Adrenal gland (tissue), 9 donors: ENCODE measurements at regions not wholly inside any gene's neighbourhood (a gene's known extent, or its start where the extent isn't known, plus 50 kb on each side); places are given as distances from the start of the nearest gene placed in this dataset.
"Not testable (repeated sequence)": the region's sequence is repeated elsewhere in the genome, so short reads cannot be mapped to it uniquely, and the experiment has no call there.

ENCODE experiments used
- DNase-seq, 7 donors: peaks; one replicate each; pipeline ENCODE4 v3.0.0-alpha.2; 2019 to 2020
- H3K27ac ChIP-seq, 5 donors: fragments of 200-600 bp; sonication (generic) in 4 of 5; 1 replicate in 3 of 5; 2 replicates in 2 of 5; pipeline versions ENCODE4 v1.5.1 to v1.8.0; 2016 to 2020; ENCODE audit warnings: mild to moderate bottlenecking in 1 of 5
- H3K27me3 ChIP-seq: fragments of 200-600 bp; 2 replicates; pipeline ENCODE4 v1.8.0; 2021
- H3K36me3 ChIP-seq, 2 donors: fragments of 200-600 bp; replicated peaks in 1 of 2; 1 replicate in 1 of 2; 2 replicates in 1 of 2; pipeline versions ENCODE4 v1.5.1 to v1.8.0; 2018 to 2022
- H3K4me1 ChIP-seq, 2 donors: fragments of 200-600 bp; replicated peaks in 1 of 2; 1 replicate in 1 of 2; 2 replicates in 1 of 2; pipeline versions ENCODE4 v1.5.1 to v1.8.0; 2018 to 2021
- H3K4me3 ChIP-seq, 4 donors: fragments of 200-600 bp; sonication (generic) in 3 of 4; one replicate each; pipeline ENCODE4 v1.5.1; 2016 to 2018
- H3K9me3 ChIP-seq, 3 donors: fragments of 200-600 bp; sonication (generic) in 1 of 3; replicated peaks in 1 of 3; 1 replicate in 2 of 3; 2 replicates in 1 of 3; pipeline versions ENCODE4 v1.5.1 to v1.8.0; 2016 to 2021
- CTCF ChIP-seq, 6 experiments: fragments of 450-650 bp in 4 of 6; fragments of 200-600 bp in 2 of 6; sonication (generic) in 1 of 6; IDR thresholded peaks; 1 replicate in 5 of 6; 2 replicates in 1 of 6; pipeline versions ENCODE4 v1.5.1 to v1.8.0; 2016 to 2021; ENCODE audit warnings: antibody characterized with exemption in 6 of 6, mild to moderate bottlenecking in 2 of 6, moderate library complexity in 1 of 6
- POLR2A ChIP-seq, 2 donors: fragments of 450-650 bp; IDR thresholded peaks; one replicate each; pipeline ENCODE4 v1.6.1; 2017; ENCODE audit warnings: antibody characterized with exemption in 2 of 2, mild to moderate bottlenecking in 2 of 2, moderate library complexity in 1 of 2
- WGBS, 4 donors: extraction: QIAGEN DNeasy Blood & Tissue Kit in 2 of 4; methylation state at CpG; one replicate each; pipeline versions ENCODE4 v1.1.5 to v1.1.7; 2013 to 2017; 5-methylcytosine and 5-hydroxymethylcytosine counted together
- intact Hi-C, 2 donors: fragments of 100-400 bp; cut with DNase I; formaldehyde crosslinking; loops; one replicate each; pipeline versions ENCODE4 v1.14.1 to v1.15.0; 2022 to 2023
- donor health status: healthy with polysubstance abuse.
- donor health status: Bipolar disorder and iron deficiency.
- donor health status: DM: yes; HTN: yes; CAD: no.
- donor health status: DM: no; HTN: no; CAD: no.
- donor health status: DM: no; HTN: no; CAD: no.

DNA sequence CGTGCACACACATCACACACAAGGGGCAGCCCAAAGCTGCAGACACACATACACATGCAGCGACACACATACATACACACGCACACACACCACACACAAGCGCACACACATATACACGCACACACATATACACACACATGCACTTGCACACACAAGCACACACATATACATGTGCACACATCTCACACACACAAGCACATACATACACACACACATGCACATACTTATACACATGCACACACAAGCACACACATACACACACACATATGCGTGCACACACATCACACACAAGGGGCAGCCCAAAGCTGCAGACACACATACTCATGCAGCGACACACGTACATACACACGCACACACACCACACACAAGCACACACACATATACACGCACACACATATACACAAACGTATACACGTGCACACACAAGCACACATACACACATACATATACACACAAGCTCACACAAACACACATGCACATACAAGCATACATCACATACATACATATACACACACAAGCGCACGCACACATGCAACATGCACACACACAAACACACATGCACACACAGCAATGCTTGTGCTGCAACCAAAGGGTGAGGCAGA lies 178.8 kb upstream of the PFKP start:
- Histone ChIP-seq H3K4me1 (no peaks in the 10 kb centered on the region), H3K4me3 (no peak overlapping the region), H3K27me3 (no peaks in the 10 kb centered on the region), H3K36me3 (no peaks in the 10 kb centered on the region), H3K27ac (no peak overlapping the region), H3K9me3 (no peaks in the 10 kb centered on the region)
- WGBS, 4 donors = 90 to 97% (median 93%) methylated on average over 14 of the region's 14 CpGs
- no peak for TF ChIP-seq CTCF (IDR thresholded peaks at IDR 0.05)
- TF ChIP-seq POLR2A (IDR thresholded peaks at IDR 0.05) = no peak
- no peak for DNase-seq
- intact Hi-C loops = no loop called here

DNA sequence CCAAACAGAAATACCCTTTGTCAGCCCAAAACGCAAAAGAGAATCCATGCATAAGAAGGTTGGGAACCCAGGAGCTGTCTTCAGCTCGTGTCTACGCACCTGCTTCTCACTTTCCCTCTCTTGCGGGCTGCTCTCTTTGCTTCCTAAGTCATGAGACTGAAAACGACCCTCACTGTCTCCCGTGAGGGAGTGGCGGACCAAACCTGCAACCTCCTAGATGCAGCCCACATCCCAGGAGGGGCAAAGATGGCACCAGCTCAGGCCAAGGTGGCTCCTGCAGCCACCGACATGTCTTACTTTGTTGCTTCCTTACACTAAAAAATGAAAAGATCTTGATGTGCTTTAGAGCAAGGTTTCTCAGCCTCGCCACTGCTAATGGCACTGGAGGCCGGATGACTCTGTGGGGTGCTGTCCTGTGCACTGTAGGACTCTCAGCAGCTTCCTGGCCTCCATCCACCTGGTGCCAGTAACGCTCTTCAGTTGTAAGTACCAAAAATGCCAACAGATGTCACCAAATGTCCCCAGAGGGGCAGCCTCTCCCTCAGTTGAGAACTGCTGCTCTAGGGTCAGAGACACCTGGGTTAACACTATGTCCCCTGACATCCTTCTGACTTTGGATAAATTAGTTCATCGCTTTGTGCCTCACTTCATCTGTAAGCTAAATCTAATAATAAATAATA lies 179.8 kb upstream of the PFKP start:
- Histone ChIP-seq H3K9me3 (no peaks in the 10 kb centered on the region), H3K36me3 (no peaks in the 10 kb centered on the region), H3K27me3 (no peaks in the 10 kb centered on the region), H3K27ac (no peak overlapping the region), H3K4me3 (no peak overlapping the region), H3K4me1 (no peaks in the 10 kb centered on the region)
- no peak for TF ChIP-seq CTCF (IDR thresholded peaks at IDR 0.05)
- no peak for TF ChIP-seq POLR2A (IDR thresholded peaks at IDR 0.05)
- no peak for DNase-seq
- 80 to 89% (median 83%) methylated on average over 10 to 12 of the region's 12 CpGs for WGBS, 4 donors
- intact Hi-C loops = no loop called here

- no peaks in the 10 kb centered on the region for H3K4me1 ChIP-seq
- DNase-seq = no peak
- intact Hi-C loops = no loop called here
- no peaks in the 10 kb centered on the region for H3K36me3 ChIP-seq
- no peak overlapping the region for H3K4me3 ChIP-seq
- TF ChIP-seq POLR2A (IDR thresholded peaks at IDR 0.05) (no peak), CTCF (IDR thresholded peaks at IDR 0.05) (no peak)
- WGBS, 4 donors = 81 to 89% (median 86%) methylated on average over 9 to 12 of the region's 12 CpGs
- H3K27me3 ChIP-seq = no peaks in the 10 kb centered on the region
- no peaks in the 10 kb centered on the region for H3K9me3 ChIP-seq
- no peak overlapping the region for H3K27ac ChIP-seq
These were observed 180.7 kb upstream of the PFKP start for GRCh38 chr10:2886662-2887061.

GRCh38 chr10:2885288-2886278 lies 181.8 kb upstream of the PFKP start:
- Histone ChIP-seq H3K27ac (no peak overlapping the region), H3K27me3 (no peaks in the 10 kb centered on the region), H3K4me3 (no peak overlapping the region), H3K9me3 (no peaks in the 10 kb centered on the region), H3K36me3 (no peaks in the 10 kb centered on the region), H3K4me1 (no peaks in the 10 kb centered on the region)
- DNase-seq = no peak
- intact Hi-C loops = no loop called here
- WGBS, 4 donors = 75 to 84% (median 78%) methylated on average over 9 to 10 of the region's 10 CpGs
- TF ChIP-seq POLR2A (IDR thresholded peaks at IDR 0.05) (no peak), CTCF (IDR thresholded peaks at IDR 0.05) (no peak)

DNA sequence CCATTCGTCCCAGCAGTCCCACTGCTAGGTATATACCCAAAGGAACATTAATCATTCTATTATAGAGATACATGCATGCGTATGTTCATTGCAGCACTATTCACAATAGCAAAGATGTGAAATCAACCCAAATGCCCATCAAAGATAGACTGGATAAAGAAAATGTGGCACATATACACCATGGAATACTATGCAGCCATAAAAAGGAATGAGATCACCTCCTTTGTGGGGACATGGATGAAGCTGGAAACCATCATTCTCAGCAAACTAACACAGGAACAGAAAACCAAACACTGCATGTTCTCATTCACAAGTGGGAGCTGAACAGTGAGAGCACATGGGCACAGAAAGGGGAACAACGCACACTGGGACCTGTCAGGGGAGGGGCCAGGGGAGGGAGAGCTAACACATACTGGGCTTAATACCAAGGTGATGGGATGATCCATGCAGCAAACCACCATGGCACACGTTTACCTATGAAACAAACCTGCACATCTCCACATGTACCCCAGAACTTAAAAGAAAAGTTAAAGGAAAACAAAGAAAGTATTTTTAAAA lies 183.3 kb upstream of the PFKP start:
- H3K9me3 ChIP-seq, H3K36me3 ChIP-seq, intact Hi-C loops, H3K4me1 ChIP-seq, H3K27ac ChIP-seq, H3K27me3 ChIP-seq, H3K4me3 ChIP-seq, DNase-seq: not testable (repeated sequence)
- whole genome bisulfite sequencing, 4 donors = 73 to 86% (median 80%) methylated on average over 4 of the region's 4 CpGs
